SK-N-SH (cell line): ENCODE measurements at regions not wholly inside any gene's neighbourhood (a gene's known extent, or its start where the extent isn't known, plus 50 kb on each side); places are given as distances from the start of the nearest gene placed in this dataset.

Experiments
- CTCF ChIP-seq: fragments of 200-600 bp; sonication (generic); IDR thresholded peaks from 2 replicates; pipeline ENCODE4 v1.6.1; 2017; ENCODE audit warnings: antibody characterized with exemption, mild to moderate bottlenecking, moderate library complexity
- EP300 ChIP-seq, 2 experiments: IDR thresholded peaks; 2 replicates each; pipeline versions ENCODE4 v1.4.0 to v1.6.1; 2012; ENCODE audit warnings: borderline replicate concordance in 1 of 2, low read depth in 1 of 2, low read length in 1 of 2
- MAX ChIP-seq: IDR thresholded peaks from 2 replicates; pipeline ENCODE4 v1.4.0; 2012; ENCODE audit warnings: low read depth
- MXI1 ChIP-seq: IDR thresholded peaks from 2 replicates; pipeline ENCODE4 v1.6.1; 2012; ENCODE audit warnings: mild to moderate bottlenecking, low read depth, low read length, improper control_type of control experiment
- NRF1 ChIP-seq: IDR thresholded peaks from 2 replicates; pipeline ENCODE4 v1.6.1; 2012; ENCODE audit warnings: low read depth, mild to moderate bottlenecking, low read length
- POLR2AphosphoS5 ChIP-seq: IDR thresholded peaks from 2 replicates; pipeline ENCODE4 v1.6.1; 2012; ENCODE audit warnings: low read depth, low read length
- RAD21 ChIP-seq: IDR thresholded peaks from 2 replicates; pipeline ENCODE4 v1.6.1; 2012; ENCODE audit warnings: mild to moderate bottlenecking, low read length
- RCOR1 ChIP-seq: fragments of 150-350 bp; IDR thresholded peaks from 2 replicates; pipeline ENCODE4 v1.6.1; 2017; ENCODE audit warnings: antibody characterized with exemption, low read length
- SIN3A ChIP-seq: IDR thresholded peaks from 2 replicates; pipeline ENCODE4 v1.6.1; 2012; ENCODE audit warnings: low read depth, mild to moderate bottlenecking, low read length, moderate library complexity, borderline replicate concordance
- SMC3 ChIP-seq: IDR thresholded peaks from 2 replicates; pipeline ENCODE4 v1.6.1; 2012; ENCODE audit warnings: low read depth, low read length, improper control_type of control experiment
- TAF1 ChIP-seq: IDR thresholded peaks from 2 replicates; pipeline ENCODE4 v1.6.1; 2012; ENCODE audit warnings: low read depth, mild to moderate bottlenecking, low read length, moderate library complexity, borderline replicate concordance
- USF1 ChIP-seq: IDR thresholded peaks from 2 replicates; pipeline ENCODE4 v1.4.0; 2012; ENCODE audit warnings: low read depth, borderline replicate concordance
- USF2 ChIP-seq: fragments of 150-350 bp; IDR thresholded peaks from 2 replicates; pipeline ENCODE4 v1.6.1; 2017; ENCODE audit warnings: antibody characterized with exemption, low read length, low read depth, borderline replicate concordance
- YY1 ChIP-seq: IDR thresholded peaks from 2 replicates; pipeline ENCODE4 v1.4.0; 2012; ENCODE audit warnings: low read depth, mild to moderate bottlenecking

DNA sequence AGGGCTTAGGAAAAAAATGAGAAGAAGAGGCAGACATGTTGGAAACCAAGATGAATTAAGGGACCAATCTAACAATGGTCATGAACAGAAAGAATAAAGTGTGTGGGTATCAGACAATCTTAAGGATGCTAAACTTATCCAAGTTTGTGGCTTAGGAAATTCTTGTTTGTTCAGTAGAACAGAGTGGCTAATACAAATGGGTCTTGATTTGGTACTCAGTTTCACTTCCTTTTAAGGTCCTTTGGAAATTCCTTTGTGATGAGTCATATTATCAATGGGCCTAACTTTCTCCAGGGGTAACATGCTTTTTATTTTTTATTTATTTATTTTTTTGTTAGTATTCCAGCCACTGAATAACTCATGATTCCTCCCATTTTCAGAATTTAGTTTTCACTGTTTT lies 1154.7 kb upstream of the FLRT2 start:
- TF ChIP-seq CTCF (no peak), USF1 (no peak), SMC3 (no peak), NRF1 (no peak), RAD21 (no peak), YY1 (no peak), RCOR1 (no peak), POLR2AphosphoS5 (no peak), SIN3A (no peak), EP300 (IDR thresholded peaks at IDR 0.05; ENCODE audit: borderline replicate concordance in 1 of 2, low read depth in 1 of 2, low read length in 1 of 2) (no peak), MAX (no peak), TAF1 (no peak), MXI1 (no peak), USF2 (no peak)
